ENCODE measurements at regions not wholly inside any gene's neighbourhood (a gene's known extent, or its start where the extent isn't known, plus 50 kb on each side); places are given as distances from the start of the nearest gene placed in this dataset.

DNA sequence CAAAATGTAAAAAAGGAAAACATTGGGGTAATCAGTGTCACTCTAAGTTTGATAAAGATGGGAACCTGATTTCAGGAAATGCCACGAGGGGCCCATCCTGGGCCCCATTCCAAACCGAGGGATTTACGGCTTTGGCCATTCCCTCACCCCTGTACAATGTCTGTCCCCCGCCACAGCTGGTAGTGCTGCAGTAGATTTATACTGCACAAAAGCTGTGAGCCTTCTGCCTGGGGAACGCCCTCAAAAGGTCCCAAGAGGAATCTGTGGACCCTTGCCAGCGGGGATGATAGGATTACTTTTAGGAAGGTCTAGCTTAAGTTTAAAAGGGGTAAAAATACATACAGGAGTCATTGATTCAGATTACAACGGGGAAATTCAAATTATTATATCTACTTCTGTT, 173.4 kb upstream of the SGCG start:
- no peak overlapping the region for H3K27ac Mint-ChIP-seq
- H3K4me3 Mint-ChIP-seq: no peak overlapping the region
- TF ChIP-seq CREB1 (CRISPR knock-in tag; IDR thresholded peaks at IDR 0.05; ENCODE audit: low read depth) (no peak), ZNF331 (CRISPR knock-in tag; IDR thresholded peaks at IDR 0.05; ENCODE audit: low read depth) (no peak), ZNF114 (CRISPR knock-in tag; IDR thresholded peaks at IDR 0.05) (no peak), EZH2phosphoT487 (IDR thresholded peaks at IDR 0.05; ENCODE audit: unreplicated experiment) (no peak), JUNB (IDR thresholded peaks at IDR 0.05; ENCODE audit: unreplicated experiment) (no peak), CTCF (conservative IDR thresholded peaks at IDR 0.05; ENCODE audit: low read depth in 2 of 2) (no peak), EZH2 (IDR thresholded peaks at IDR 0.05; ENCODE audit: low read depth, unreplicated experiment) (no peak), STAT1 (IDR thresholded peaks at IDR 0.05; ENCODE audit: unreplicated experiment) (no peak), NANOG (IDR thresholded peaks at IDR 0.05; ENCODE audit: borderline replicate concordance) (no peak), ETS1 (IDR thresholded peaks at IDR 0.05) (no peak), ZNF462 (CRISPR knock-in tag; IDR thresholded peaks at IDR 0.05) (no peak), POLR2AphosphoS5 (IDR thresholded peaks at IDR 0.05; ENCODE audit: low read depth) (no peak)
- TF ChIP-seq, protein P1, sequence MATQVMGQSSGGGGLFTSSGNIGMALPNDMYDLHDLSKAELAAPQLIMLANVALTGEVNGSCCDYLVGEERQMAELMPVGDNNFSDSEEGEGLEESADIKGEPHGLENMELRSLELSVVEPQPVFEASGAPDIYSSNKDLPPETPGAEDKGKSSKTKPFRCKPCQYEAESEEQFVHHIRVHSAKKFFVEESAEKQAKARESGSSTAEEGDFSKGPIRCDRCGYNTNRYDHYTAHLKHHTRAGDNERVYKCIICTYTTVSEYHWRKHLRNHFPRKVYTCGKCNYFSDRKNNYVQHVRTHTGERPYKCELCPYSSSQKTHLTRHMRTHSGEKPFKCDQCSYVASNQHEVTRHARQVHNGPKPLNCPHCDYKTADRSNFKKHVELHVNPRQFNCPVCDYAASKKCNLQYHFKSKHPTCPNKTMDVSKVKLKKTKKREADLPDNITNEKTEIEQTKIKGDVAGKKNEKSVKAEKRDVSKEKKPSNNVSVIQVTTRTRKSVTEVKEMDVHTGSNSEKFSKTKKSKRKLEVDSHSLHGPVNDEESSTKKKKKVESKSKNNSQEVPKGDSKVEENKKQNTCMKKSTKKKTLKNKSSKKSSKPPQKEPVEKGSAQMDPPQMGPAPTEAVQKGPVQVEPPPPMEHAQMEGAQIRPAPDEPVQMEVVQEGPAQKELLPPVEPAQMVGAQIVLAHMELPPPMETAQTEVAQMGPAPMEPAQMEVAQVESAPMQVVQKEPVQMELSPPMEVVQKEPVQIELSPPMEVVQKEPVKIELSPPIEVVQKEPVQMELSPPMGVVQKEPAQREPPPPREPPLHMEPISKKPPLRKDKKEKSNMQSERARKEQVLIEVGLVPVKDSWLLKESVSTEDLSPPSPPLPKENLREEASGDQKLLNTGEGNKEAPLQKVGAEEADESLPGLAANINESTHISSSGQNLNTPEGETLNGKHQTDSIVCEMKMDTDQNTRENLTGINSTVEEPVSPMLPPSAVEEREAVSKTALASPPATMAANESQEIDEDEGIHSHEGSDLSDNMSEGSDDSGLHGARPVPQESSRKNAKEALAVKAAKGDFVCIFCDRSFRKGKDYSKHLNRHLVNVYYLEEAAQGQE (IDR thresholded peaks at IDR 0.05; ENCODE audit: unreplicated experiment): no peak
- no peaks in the 10 kb centered on the region for H3K4me1 Mint-ChIP-seq
- H3K36me3 Mint-ChIP-seq (ENCODE audit: low read depth): peaks cover 9% of the 10 kb centered on the region; the same call in 2 of the 3 replicates
- no peaks in the 10 kb centered on the region for H3K27me3 Mint-ChIP-seq (ENCODE audit: insufficient read depth, low read depth, poor library complexity)
- H3K9me3 Mint-ChIP-seq: peaks cover 19% of the 10 kb centered on the region
- no peaks in the 10 kb centered on the region for H3K36me3 ChIP-seq (ENCODE audit: insufficient read depth)
- no peak overlapping the region for H3K27ac ChIP-seq (ENCODE audit: low read depth)
- no peak overlapping the region for H3K4me2 ChIP-seq
- H3K4me3 ChIP-seq: no peak overlapping the region
- H3F3A ChIP-seq (replicated peaks; ENCODE audit: low read depth): no peaks in the 10 kb centered on the region
- H3K79me2 ChIP-seq (replicated peaks; ENCODE audit: insufficient read depth): no peaks in the 10 kb centered on the region
- H2AFZ ChIP-seq: no peak overlapping the region
- H3K27me3 ChIP-seq (ENCODE audit: insufficient read depth): no peaks in the 10 kb centered on the region
- H3K4me1 ChIP-seq (ENCODE audit: insufficient read depth): no peaks in the 10 kb centered on the region
- H4K20me1 ChIP-seq (replicated peaks; ENCODE audit: insufficient read depth): no peaks in the 10 kb centered on the region
- peaks cover 10% of the 10 kb centered on the region for H3K9me2 ChIP-seq (ENCODE audit: insufficient read depth)
- ATAC-seq (no peak), DNase-seq (ENCODE audit: low spot score) (no peak)

Data from GM23338 (cell line).